KMS-11 (cell line): ENCODE measurements at regions not wholly inside any gene's neighbourhood (a gene's known extent, or its start where the extent isn't known, plus 50 kb on each side); places are given as distances from the start of the nearest gene placed in this dataset.

Source experiments
- H2AFZ ChIP-seq: fragments of 200-600 bp; sonication (generic); 2 replicates; pipeline ENCODE4 v1.6.1; 2016; ENCODE audit warnings: antibody characterized with exemption, mixed run types, low read depth
- H3K27ac ChIP-seq: fragments of 200-600 bp; sonication (generic); 2 replicates; pipeline ENCODE4 v1.6.1; 2016; ENCODE audit warnings: mild to moderate bottlenecking, mixed run types
- H3K27me3 ChIP-seq: fragments of 200-600 bp; sonication (generic); 2 replicates; pipeline ENCODE4 v1.6.1; 2017; ENCODE audit warnings: mild to moderate bottlenecking, low read depth, mixed run types, moderate library complexity; ENCODE audit not compliant: insufficient read depth
- H3K36me3 ChIP-seq: fragments of 200-600 bp; sonication (generic); 2 replicates; pipeline ENCODE4 v1.6.1; 2017; ENCODE audit warnings: mild to moderate bottlenecking, mixed run types; ENCODE audit not compliant: insufficient read depth
- H3K4me1 ChIP-seq: fragments of 200-600 bp; sonication (generic); 2 replicates; pipeline ENCODE4 v1.6.1; 2016; ENCODE audit warnings: mild to moderate bottlenecking, low read depth, mixed run types; ENCODE audit not compliant: poor library complexity, severe bottlenecking
- H3K4me2 ChIP-seq: fragments of 200-600 bp; sonication (generic); 2 replicates; pipeline ENCODE4 v1.7.0; 2016; ENCODE audit warnings: mild to moderate bottlenecking, mixed run types
- H3K4me3 ChIP-seq: fragments of 200-600 bp; sonication (generic); IDR thresholded peaks from 2 replicates; pipeline ENCODE4 v1.6.1; 2017; ENCODE audit warnings: low read depth, low read length, mixed read lengths; ENCODE audit not compliant: insufficient read depth
- H3K79me2 ChIP-seq: fragments of 200-600 bp; sonication (generic); 2 replicates; pipeline ENCODE4 v1.6.1; 2016; ENCODE audit warnings: low read depth, mixed run types; ENCODE audit not compliant: insufficient read depth
- H3K9ac ChIP-seq: fragments of 200-600 bp; sonication (generic); 2 replicates; pipeline ENCODE4 v1.6.1; 2016; ENCODE audit warnings: mild to moderate bottlenecking, mixed run types
- H4K20me1 ChIP-seq: fragments of 200-600 bp; sonication (generic); 2 replicates; pipeline ENCODE4 v1.6.1; 2016; ENCODE audit warnings: mild to moderate bottlenecking, mixed run types; ENCODE audit not compliant: insufficient read depth
- CTCF ChIP-seq: fragments of 200-600 bp; sonication (generic); conservative IDR thresholded peaks from 2 replicates; pipeline ENCODE4 v1.6.1; 2017; ENCODE audit warnings: low read depth, mild to moderate bottlenecking, antibody characterized with exemption, low read length, moderate library complexity, mixed read lengths

DNA sequence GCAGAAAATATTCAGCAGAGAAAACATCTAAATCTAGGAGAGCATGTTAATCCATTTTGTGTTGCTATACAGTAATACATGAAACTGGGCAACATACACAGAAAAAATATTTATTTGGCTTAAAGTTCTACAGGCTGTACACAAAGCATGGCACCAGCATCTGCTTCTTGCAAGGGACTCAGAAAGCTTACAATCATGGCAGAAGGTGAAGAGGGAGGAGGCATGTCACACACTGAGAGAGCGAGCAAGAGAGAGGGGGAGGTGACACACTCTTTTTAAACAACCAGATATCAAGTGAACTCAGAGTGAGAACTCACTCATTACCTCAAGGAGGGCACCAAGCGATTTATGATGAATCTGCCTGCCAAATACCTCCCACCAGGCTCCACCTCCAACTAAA is 94.2 kb upstream of the CNOT2 start:
- no peak overlapping the region for H3K9ac ChIP-seq
- no peak overlapping the region for H2AFZ ChIP-seq
- no peak overlapping the region for H3K4me3 ChIP-seq
- no peak for TF ChIP-seq CTCF
- H3K4me2 ChIP-seq: no peak overlapping the region
- H4K20me1 ChIP-seq: no peaks in the 10 kb centered on the region
- H3K4me1 ChIP-seq: peaks cover 2% of the 10 kb centered on the region
- H3K36me3 ChIP-seq: no peaks in the 10 kb centered on the region
- no peaks in the 10 kb centered on the region for H3K27me3 ChIP-seq
- no peak overlapping the region for H3K27ac ChIP-seq
- H3K79me2 ChIP-seq: no peaks in the 10 kb centered on the region

GRCh38 chr12:70149665-70150064 is 93.6 kb upstream of the CNOT2 start:
- Histone ChIP-seq H3K4me1 (peaks cover 8% of the 10 kb centered on the region), H2AFZ (no peak overlapping the region), H3K9ac (no peak overlapping the region), H3K4me3 (no peak overlapping the region), H4K20me1 (no peaks in the 10 kb centered on the region), H3K27ac (no peak overlapping the region), H3K4me2 (no peak overlapping the region), H3K36me3 (no peaks in the 10 kb centered on the region), H3K27me3 (no peaks in the 10 kb centered on the region), H3K79me2 (no peaks in the 10 kb centered on the region)
- TF ChIP-seq CTCF: no peak

GRCh38 chr12:70150230-70150629 is 93.0 kb upstream of the CNOT2 start:
- no peak overlapping the region for H3K4me3 ChIP-seq
- H3K79me2 ChIP-seq: no peaks in the 10 kb centered on the region
- no peak overlapping the region for H3K9ac ChIP-seq
- no peaks in the 10 kb centered on the region for H4K20me1 ChIP-seq
- peaks cover 10% of the 10 kb centered on the region for H3K4me1 ChIP-seq
- no peak overlapping the region for H3K27ac ChIP-seq
- H3K36me3 ChIP-seq: no peaks in the 10 kb centered on the region
- no peak for TF ChIP-seq CTCF
- H2AFZ ChIP-seq: no peak overlapping the region
- H3K4me2 ChIP-seq: no peak overlapping the region
- H3K27me3 ChIP-seq: no peaks in the 10 kb centered on the region

DNA sequence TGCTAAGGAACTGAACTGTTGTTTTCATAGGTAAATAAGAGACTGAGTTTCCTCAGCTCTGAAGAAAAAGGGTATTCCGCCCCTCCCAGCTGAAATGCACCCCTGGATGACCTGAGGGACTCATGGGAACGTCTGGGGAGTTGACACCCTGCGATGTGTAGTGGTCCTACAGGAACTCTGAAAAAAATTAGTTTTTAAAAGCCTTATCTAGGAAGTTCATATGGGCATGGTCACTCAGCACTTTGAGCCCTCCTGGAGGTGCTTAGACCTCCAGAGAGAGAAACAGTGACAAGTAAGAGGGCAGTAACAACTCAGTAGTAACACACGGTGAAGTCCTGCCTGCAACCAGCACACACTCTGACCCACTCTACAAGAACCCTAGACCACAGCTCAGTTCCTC is 91.2 kb upstream of the CNOT2 start:
- Histone ChIP-seq H3K27ac (no peak overlapping the region), H4K20me1 (no peaks in the 10 kb centered on the region), H3K36me3 (no peaks in the 10 kb centered on the region), H3K79me2 (no peaks in the 10 kb centered on the region), H3K27me3 (no peaks in the 10 kb centered on the region), H3K4me3 (no peak overlapping the region), H2AFZ (no peak overlapping the region), H3K4me1 (peaks cover 10% of the 10 kb centered on the region), H3K9ac (no peak overlapping the region), H3K4me2 (no peak overlapping the region)
- no peak for TF ChIP-seq CTCF
